Keratinocyte (primary cell): ENCODE measurements at regions not wholly inside any gene's neighbourhood (a gene's known extent, or its start where the extent isn't known, plus 50 kb on each side); places are given as distances from the start of the nearest gene placed in this dataset.

Experiments
- DNase-seq: peaks from one replicate; pipeline ENCODE4 v3.0.0-alpha.2; 2011; ENCODE audit warnings: low read depth, missing footprints, low spot score
- FAIRE-seq: peaks from 2 replicates; lab custom pipeline; 2011; peaks lifted over from hg19 to GRCh38; lab: Jason Lieb, UNC
- H2AFZ ChIP-seq: 2 replicates; pipeline ENCODE4 v1.6.0; 2012; ENCODE audit warnings: low read length, control low read depth, inconsistent platforms; ENCODE audit not compliant: control insufficient read depth
- H3K27ac ChIP-seq: 2 replicates; pipeline ENCODE4 v1.5.1; 2011; ENCODE audit warnings: low read length; ENCODE audit not compliant: control insufficient read depth, insufficient read depth
- H3K27me3 ChIP-seq: 3 replicates; pipeline ENCODE4 v1.6.0; 2011; ENCODE audit warnings: low read length; ENCODE audit not compliant: control insufficient read depth, insufficient read depth; ENCODE audit errors: extremely low read depth
- H3K36me3 ChIP-seq, 2 experiments: 2 replicates in 1 of 2; 3 replicates in 1 of 2; pipeline ENCODE4 v1.5.1; 2011; ENCODE audit warnings: low read length in 2 of 2, mild to moderate bottlenecking in 1 of 2; ENCODE audit not compliant: control insufficient read depth in 2 of 2, insufficient read depth in 2 of 2; ENCODE audit errors: extremely low read depth in 1 of 2
- H3K4me1 ChIP-seq: 3 replicates; pipeline ENCODE4 v1.5.1; 2011; ENCODE audit warnings: low read length; ENCODE audit not compliant: control insufficient read depth, insufficient read depth; ENCODE audit errors: extremely low read depth
- H3K4me2 ChIP-seq: 3 replicates; pipeline ENCODE4 v1.6.0; 2011; ENCODE audit warnings: low read depth, low read length; ENCODE audit not compliant: control insufficient read depth, insufficient read depth; ENCODE audit errors: extremely low read depth
- H3K4me3 ChIP-seq, 3 experiments: fragments of 200-600 bp in 1 of 3; sonication (generic) in 1 of 3; 2 replicates in 2 of 3; 3 replicates in 1 of 3; pipeline ENCODE4 v1.5.1; 2011 to 2016; ENCODE audit warnings: low read length in 3 of 3, mild to moderate bottlenecking in 3 of 3, control low read depth in 2 of 3, inconsistent platforms in 1 of 3, low read depth in 1 of 3, mixed read lengths in 1 of 3, mixed run types in 1 of 3, moderate library complexity in 1 of 3; ENCODE audit not compliant: control insufficient read depth in 2 of 3, insufficient read depth in 2 of 3; ENCODE audit errors: extremely low read depth in 1 of 3
- H3K79me2 ChIP-seq: 2 replicates; pipeline ENCODE4 v1.6.0; 2012; ENCODE audit warnings: low read length; ENCODE audit not compliant: control insufficient read depth, insufficient read depth
- H3K9ac ChIP-seq: 3 replicates; pipeline ENCODE4 v1.6.0; 2011; ENCODE audit warnings: low read length; ENCODE audit not compliant: control insufficient read depth, insufficient read depth; ENCODE audit errors: extremely low read depth
- H3K9me1 ChIP-seq: 3 replicates; pipeline ENCODE4 v1.6.0; 2011; ENCODE audit warnings: low read length; ENCODE audit not compliant: control insufficient read depth, insufficient read depth; ENCODE audit errors: extremely low read depth
- H3K9me3 ChIP-seq: 2 replicates; pipeline ENCODE4 v1.5.1; 2012; ENCODE audit warnings: low read depth, low read length; ENCODE audit not compliant: control insufficient read depth
- H4K20me1 ChIP-seq: 3 replicates; pipeline ENCODE4 v1.6.0; 2011; ENCODE audit warnings: low read length; ENCODE audit not compliant: control insufficient read depth, insufficient read depth; ENCODE audit errors: extremely low read depth
- CTCF ChIP-seq, 3 experiments: IDR thresholded peaks in 1 of 3; conservative IDR thresholded peaks in 1 of 3; optimal IDR thresholded peaks in 1 of 3; 2 replicates in 2 of 3; 3 replicates in 1 of 3; pipeline versions ENCODE3 to v1.5.1; 2011; ENCODE audit warnings: low read length in 3 of 3, mild to moderate bottlenecking in 3 of 3, moderate library complexity in 2 of 3, control low read depth in 1 of 3, inconsistent platforms in 1 of 3; ENCODE audit not compliant: insufficient read depth in 2 of 3; ENCODE audit errors: extremely low read depth in 1 of 3
- EZH2 ChIP-seq: IDR thresholded peaks from one replicate; pipeline ENCODE4 v1.6.1; 2012; ENCODE audit warnings: inconsistent platforms, mild to moderate bottlenecking, low read length, moderate library complexity
- dilution Hi-C: fragments of 300-500 bp; cut with MboI; formaldehyde crosslinking; loops from one replicate; pipeline ENCODE4 v1.7.0; 2020; ENCODE audit warnings: low sequenced_read_pairs; ENCODE audit not compliant: extremely low pct_ligation_motif_present

- H4K20me1 ChIP-seq = no peaks in the 10 kb centered on the region
- no peak overlapping the region for H2AFZ ChIP-seq
- no peaks in the 10 kb centered on the region for H3K36me3 ChIP-seq
- dilution Hi-C loops = no loop called here
- FAIRE-seq (no peak), DNase-seq (no peak)
- no peak overlapping the region for H3K4me2 ChIP-seq
- no peak overlapping the region for H3K9ac ChIP-seq
- no peak overlapping the region for H3K27ac ChIP-seq
- no peak for TF ChIP-seq CTCF (optimal IDR thresholded peaks at IDR 0.05 in 1 of 3, IDR thresholded peaks at IDR 0.05 in 1 of 3, conservative IDR thresholded peaks at IDR 0.05 in 1 of 3; ENCODE audit: extremely low read depth in 1 of 3, insufficient read depth in 2 of 3, low read length in 3 of 3)
- no peak for TF ChIP-seq EZH2
- H3K4me3 ChIP-seq = no peak overlapping the region
- no peaks in the 10 kb centered on the region for H3K79me2 ChIP-seq
- H3K9me3 ChIP-seq = no peaks in the 10 kb centered on the region
- peaks cover 37% of the 10 kb centered on the region for H3K4me1 ChIP-seq
- no peaks in the 10 kb centered on the region for H3K27me3 ChIP-seq
- H3K9me1 ChIP-seq = no peaks in the 10 kb centered on the region
These were observed 101.0 kb upstream of the LMO4 start for GRCh38 chr1:87227651-87228050.

- Histone ChIP-seq H3K4me3 (no peak overlapping the region), H3K9ac (no peak overlapping the region), H3K79me2 (no peaks in the 10 kb centered on the region), H4K20me1 (no peaks in the 10 kb centered on the region), H3K9me3 (no peaks in the 10 kb centered on the region), H3K27me3 (no peaks in the 10 kb centered on the region), H2AFZ (no peak overlapping the region), H3K36me3 (no peaks in the 10 kb centered on the region), H3K4me2 (no peak overlapping the region), H3K27ac (no peak overlapping the region), H3K9me1 (no peaks in the 10 kb centered on the region), H3K4me1 (peaks cover 17% of the 10 kb centered on the region)
- no peak for FAIRE-seq
- dilution Hi-C loops = no loop called here
- TF ChIP-seq EZH2 = no peak
- TF ChIP-seq CTCF (optimal IDR thresholded peaks at IDR 0.05 in 1 of 3, IDR thresholded peaks at IDR 0.05 in 1 of 3, conservative IDR thresholded peaks at IDR 0.05 in 1 of 3; ENCODE audit: extremely low read depth in 1 of 3, insufficient read depth in 2 of 3, low read length in 3 of 3) = no peak
- no peak for DNase-seq
These were observed 98.2 kb upstream of the LMO4 start for GRCh38 chr1:87230501-87230900.
